ENCODE measurements at regions not wholly inside any gene's neighbourhood (a gene's known extent, or its start where the extent isn't known, plus 50 kb on each side); places are given as distances from the start of the nearest gene placed in this dataset.

GRCh38 chr4:186948361-186949242, 224.9 kb upstream of the FAT1 start:
- peaks cover 0 to 14% of the 10 kb centered on the region in 2 experiments; a peak in 2 of 5 replicates for H3K27me3 ChIP-seq (ENCODE audit: control insufficient read depth in 1 of 2, insufficient read depth in 2 of 2, low read length in 2 of 2)
- peaks cover 42% of the 10 kb centered on the region for H3K4me1 ChIP-seq (ENCODE audit: insufficient read depth, low read length)
- H3K36me3 ChIP-seq (replicated peaks in 1 of 2; ENCODE audit: control insufficient read depth in 1 of 2, insufficient read depth in 2 of 2, low read length in 2 of 2) = no peaks in the 10 kb centered on the region
- no peak for DNase-seq (ENCODE audit: low spot score)
- WGBS (ENCODE audit: low lambda C conversion rate) = 17% methylated on average over 14 of the region's 14 CpGs
- peak; percentile 72 for ATAC-seq
- in situ Hi-C loops (cut with HindIII; ENCODE audit: extremely low pct_ligation_motif_present, low pct_unique_long_range_greater_than_20kb) = loop anchor here (25.0 kb wide), 1 partner anchor 211 kb away; no protein-coding TSS in a partner anchor
- peak overlapping the region; percentile 29 for H3K4me2 ChIP-seq (ENCODE audit: low read depth, low read length)
- no peak overlapping the region for H3K9ac ChIP-seq (ENCODE audit: insufficient read depth, low read depth, low read length)
- CTCF ChIA-PET (ENCODE audit: low intra/inter-chr PET ratio, low total read pairs) = interaction anchor here (0.9 to 3.0 kb wide), 2 partner anchors 223 kb away, joined by 3 to 22 read pairs; no protein-coding TSS in a partner anchor
- H3K4me3 ChIP-seq (replicated peaks in 1 of 3; ENCODE audit: insufficient read depth in 1 of 3, low read depth in 2 of 3, low read length in 3 of 3) = no peak overlapping the region
- POLR2A ChIA-PET = no interaction called here
- H4K20me1 ChIP-seq (ENCODE audit: insufficient read depth, low read length) = no peaks in the 10 kb centered on the region
- H2AFZ ChIP-seq (ENCODE audit: low read length) = peak overlapping the region; percentile 30
- H3K27ac ChIP-seq (ENCODE audit: extremely low read length, insufficient read depth, low read length) = no peak overlapping the region
- TF ChIP-seq HMGXB4 (CRISPR knock-in tag; IDR thresholded peaks at IDR 0.05; ENCODE audit: borderline replicate concordance in 1 of 2, low read depth in 1 of 2) = peak in 1 of 2 experiments; percentile 25; a peak in 1 of 4 replicates
- peak; percentile 72 for TF ChIP-seq STAG1 (CRISPR knock-in tag; IDR thresholded peaks at IDR 0.05)
- TF ChIP-seq ZBTB4 (CRISPR knock-in tag; IDR thresholded peaks at IDR 0.05; ENCODE audit: borderline replicate concordance) = no peak
- TF ChIP-seq CTCF (CRISPR knock-in tag; IDR thresholded peaks at IDR 0.05) = peak; percentile 65
- TF ChIP-seq SMC3 (IDR thresholded peaks at IDR 0.05; ENCODE audit: low read length) = peak; percentile 38
- no peak for TF ChIP-seq NFRKB (IDR thresholded peaks at IDR 0.05)
- TF ChIP-seq KAT8 (CRISPR knock-in tag; IDR thresholded peaks at IDR 0.05) = no peak
- peak; percentile 22 for TF ChIP-seq YY1 (IDR thresholded peaks at IDR 0.05; ENCODE audit: insufficient read depth, insufficient replicate concordance, low read depth, low read length)
- peak; percentile 21 for TF ChIP-seq XRCC5 (optimal IDR thresholded peaks at IDR 0.05; ENCODE audit: low read length)
- peak; percentile 25; the same call in 1 of the 2 replicates for TF ChIP-seq RAD21 (CRISPR knock-in tag; IDR thresholded peaks at IDR 0.05)
- intact Hi-C loops (cut with micrococcal nuclease; ENCODE audit: unreplicated experiment) = no loop called here
- H3K79me2 ChIP-seq (ENCODE audit: insufficient read depth, low read length) = no peaks in the 10 kb centered on the region
- no peak for FAIRE-seq
- H3K9me3 ChIP-seq (ENCODE audit: low read length) = no peaks in the 10 kb centered on the region
- BruUV-seq (replicated peaks) = no TSS peak
